ENCODE measurements at regions not wholly inside any gene's neighbourhood (a gene's known extent, or its start where the extent isn't known, plus 50 kb on each side); places are given as distances from the start of the nearest gene placed in this dataset.

GRCh38 chr2:173567493-173567892 lies 212.8 kb downstream of the CDCA7 start:
- Histone ChIP-seq H3K9me3 (ENCODE audit: insufficient read depth, low read length) (no peaks in the 10 kb centered on the region), H3K27ac (ENCODE audit: low read depth, low read length) (no peak overlapping the region)
- TF ChIP-seq EZH2phosphoT487 (conservative IDR thresholded peaks at IDR 0.05; ENCODE audit: low read length) = no peak
- TF ChIP-seq, protein P1, sequence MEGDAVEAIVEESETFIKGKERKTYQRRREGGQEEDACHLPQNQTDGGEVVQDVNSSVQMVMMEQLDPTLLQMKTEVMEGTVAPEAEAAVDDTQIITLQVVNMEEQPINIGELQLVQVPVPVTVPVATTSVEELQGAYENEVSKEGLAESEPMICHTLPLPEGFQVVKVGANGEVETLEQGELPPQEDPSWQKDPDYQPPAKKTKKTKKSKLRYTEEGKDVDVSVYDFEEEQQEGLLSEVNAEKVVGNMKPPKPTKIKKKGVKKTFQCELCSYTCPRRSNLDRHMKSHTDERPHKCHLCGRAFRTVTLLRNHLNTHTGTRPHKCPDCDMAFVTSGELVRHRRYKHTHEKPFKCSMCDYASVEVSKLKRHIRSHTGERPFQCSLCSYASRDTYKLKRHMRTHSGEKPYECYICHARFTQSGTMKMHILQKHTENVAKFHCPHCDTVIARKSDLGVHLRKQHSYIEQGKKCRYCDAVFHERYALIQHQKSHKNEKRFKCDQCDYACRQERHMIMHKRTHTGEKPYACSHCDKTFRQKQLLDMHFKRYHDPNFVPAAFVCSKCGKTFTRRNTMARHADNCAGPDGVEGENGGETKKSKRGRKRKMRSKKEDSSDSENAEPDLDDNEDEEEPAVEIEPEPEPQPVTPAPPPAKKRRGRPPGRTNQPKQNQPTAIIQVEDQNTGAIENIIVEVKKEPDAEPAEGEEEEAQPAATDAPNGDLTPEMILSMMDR (IDR thresholded peaks at IDR 0.05; ENCODE audit: insufficient read depth, low read length, poor library complexity, severe bottlenecking) = no peak

GRCh38 chr2:173568054-173568453 lies 213.4 kb downstream of the CDCA7 start:
- TF ChIP-seq, protein P1 (IDR thresholded peaks at IDR 0.05; ENCODE audit: insufficient read depth, low read length, poor library complexity, severe bottlenecking) = no peak
- no peak for TF ChIP-seq EZH2phosphoT487 (conservative IDR thresholded peaks at IDR 0.05; ENCODE audit: low read length)

More at GRCh38 chr2:173567493-173567892, 212.8 kb downstream of the CDCA7 start:
- H3K9me2 ChIP-seq (replicated peaks; ENCODE audit: insufficient read depth, low read length) = no peaks in the 10 kb centered on the region
- no peak overlapping the region for H3K9ac ChIP-seq (ENCODE audit: low read length)
- H3K4me2 ChIP-seq (ENCODE audit: low read depth, low read length, poor library complexity, severe bottlenecking) = no peak overlapping the region
- H3K4me3 ChIP-seq (ENCODE audit: insufficient read depth, low read length, poor library complexity, severe bottlenecking) = no peak overlapping the region
- no peaks in the 10 kb centered on the region for H4K20me1 ChIP-seq (ENCODE audit: low read depth, low read length)
- H2AFZ ChIP-seq (ENCODE audit: low read depth, low read length, severe bottlenecking) = no peak overlapping the region
- H3F3A ChIP-seq (ENCODE audit: insufficient read depth) = no peaks in the 10 kb centered on the region
- H3K79me2 ChIP-seq (ENCODE audit: insufficient read depth, low read length) = no peaks in the 10 kb centered on the region
- no peaks in the 10 kb centered on the region for H3K36me3 ChIP-seq (ENCODE audit: low read length)
- no peaks in the 10 kb centered on the region for H3K27me3 ChIP-seq (ENCODE audit: low read length)

DNA sequence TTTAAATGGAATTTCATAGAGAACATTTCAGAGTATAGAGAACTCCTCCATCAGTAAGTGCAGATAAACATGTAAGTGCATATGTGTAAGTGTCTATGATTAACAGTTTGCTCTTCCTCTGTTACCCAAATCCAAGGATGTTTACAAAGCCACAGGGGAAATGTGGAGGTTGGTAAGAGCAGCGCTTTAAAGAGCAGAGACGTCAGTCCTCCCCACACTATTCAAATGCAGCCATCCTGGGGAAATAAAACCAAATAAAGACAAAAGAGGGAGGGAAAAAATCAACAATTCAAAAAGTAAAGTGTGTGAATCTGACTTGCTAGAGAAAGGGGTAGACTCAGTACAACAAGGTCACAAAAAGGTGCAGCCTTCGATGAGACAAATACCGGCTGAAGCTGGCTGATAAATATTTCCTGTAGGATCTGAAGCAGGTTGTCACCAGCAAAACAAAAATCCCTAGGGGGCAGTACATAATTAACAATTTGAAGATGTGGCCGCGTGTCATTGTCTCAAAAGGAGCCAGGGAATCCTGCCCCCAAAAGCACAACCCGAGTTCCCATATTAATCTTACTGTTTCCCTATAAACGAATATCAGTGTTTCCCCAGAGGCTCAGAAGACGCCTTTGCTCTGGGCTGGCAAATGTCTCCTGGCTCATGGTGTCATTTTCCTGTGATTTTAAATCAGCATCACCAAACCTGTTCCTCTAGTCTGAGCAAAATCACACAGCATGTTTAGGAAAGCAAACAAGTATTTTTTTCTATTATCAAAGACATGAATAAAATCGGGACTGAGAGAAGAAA lies 216.5 kb downstream of the CDCA7 start:
- Histone ChIP-seq H3K79me2 (ENCODE audit: insufficient read depth, low read length) (no peaks in the 10 kb centered on the region), H3K4me2 (ENCODE audit: low read depth, low read length, poor library complexity, severe bottlenecking) (no peak overlapping the region), H3K9me2 (replicated peaks; ENCODE audit: insufficient read depth, low read length) (no peaks in the 10 kb centered on the region), H3F3A (ENCODE audit: insufficient read depth) (no peaks in the 10 kb centered on the region), H3K4me3 (ENCODE audit: insufficient read depth, low read length, poor library complexity, severe bottlenecking) (no peak overlapping the region), H3K9me3 (ENCODE audit: insufficient read depth, low read length) (no peaks in the 10 kb centered on the region), H3K9ac (ENCODE audit: low read length) (no peak overlapping the region), H3K27ac (ENCODE audit: low read depth, low read length) (no peak overlapping the region), H2AFZ (ENCODE audit: low read depth, low read length, severe bottlenecking) (no peak overlapping the region), H3K36me3 (ENCODE audit: low read length) (no peaks in the 10 kb centered on the region), H4K20me1 (ENCODE audit: low read depth, low read length) (no peaks in the 10 kb centered on the region), H3K27me3 (ENCODE audit: low read length) (no peaks in the 10 kb centered on the region)
- TF ChIP-seq, protein P1 (IDR thresholded peaks at IDR 0.05; ENCODE audit: insufficient read depth, low read length, poor library complexity, severe bottlenecking) = no peak
- TF ChIP-seq EZH2phosphoT487 (conservative IDR thresholded peaks at IDR 0.05; ENCODE audit: low read length) = no peak

More at GRCh38 chr2:173568054-173568453, 213.4 kb downstream of the CDCA7 start:
- Histone ChIP-seq H3K36me3 (ENCODE audit: low read length) (no peaks in the 10 kb centered on the region), H3K4me2 (ENCODE audit: low read depth, low read length, poor library complexity, severe bottlenecking) (no peak overlapping the region), H2AFZ (ENCODE audit: low read depth, low read length, severe bottlenecking) (no peak overlapping the region), H3K27ac (ENCODE audit: low read depth, low read length) (no peak overlapping the region), H3K27me3 (ENCODE audit: low read length) (no peaks in the 10 kb centered on the region), H3F3A (ENCODE audit: insufficient read depth) (no peaks in the 10 kb centered on the region), H3K9me3 (ENCODE audit: insufficient read depth, low read length) (no peaks in the 10 kb centered on the region), H3K4me3 (ENCODE audit: insufficient read depth, low read length, poor library complexity, severe bottlenecking) (no peak overlapping the region), H3K9ac (ENCODE audit: low read length) (no peak overlapping the region), H3K9me2 (replicated peaks; ENCODE audit: insufficient read depth, low read length) (no peaks in the 10 kb centered on the region), H4K20me1 (ENCODE audit: low read depth, low read length) (no peaks in the 10 kb centered on the region), H3K79me2 (ENCODE audit: insufficient read depth, low read length) (no peaks in the 10 kb centered on the region)
